PC-3 (cell line): ENCODE measurements at regions not wholly inside any gene's neighbourhood (a gene's known extent, or its start where the extent isn't known, plus 50 kb on each side); places are given as distances from the start of the nearest gene placed in this dataset.

Experiments
- ATAC-seq: fragments of 200-7000 bp; cut with Tn5 transposase; 2 replicates; pipeline ENCODE4 v1.9.1; 2020; ENCODE audit warnings: mild to moderate bottlenecking, moderate library complexity
- BruUV-seq: library from RNA; stranded (reverse); fragments of 400-500 nt; replicated peaks from 2 replicates; lab custom pipeline; 2021; lab: Mats Ljungman, UMichigan
- CTCF ChIA-PET: fragments of 300-600 bp; sonication (Branson Sonifier 250); formaldehyde crosslinking; loops from one replicate; lab custom pipeline; 2022; ENCODE audit warnings: antibody characterized with exemption; lab: Charles Lee
- POLR2A ChIA-PET: fragments of 300-600 bp; sonication (Branson Sonifier 250); formaldehyde crosslinking; loops from one replicate; lab custom pipeline; 2022; ENCODE audit warnings: antibody characterized with exemption; ENCODE audit not compliant: unreplicated experiment; lab: Charles Lee
- DNase-seq: peaks from one replicate; pipeline ENCODE4 v3.0.0-alpha.2; 2015
- H2AFZ ChIP-seq: fragments of 300-600 bp; sonication (generic); 2 replicates; pipeline ENCODE4 v1.6.0; 2016; ENCODE audit warnings: antibody characterized with exemption, low read length
- H3F3A ChIP-seq: fragments of 300-600 bp; sonication (generic); one replicate; pipeline ENCODE4 v1.6.0; 2017; ENCODE audit warnings: antibody characterized with exemption, low read length, control low read depth, mild to moderate bottlenecking; ENCODE audit not compliant: unreplicated experiment
- H3K27ac ChIP-seq: fragments of 300-600 bp; sonication (generic); 2 replicates; pipeline ENCODE4 v1.5.1; 2016; ENCODE audit warnings: mild to moderate bottlenecking, low read length
- H3K27me3 ChIP-seq: fragments of 300-600 bp; sonication (generic); 2 replicates; pipeline ENCODE4 v1.6.1; 2016; ENCODE audit warnings: low read length, mixed read lengths
- H3K36me3 ChIP-seq: fragments of 300-600 bp; sonication (generic); 2 replicates; pipeline ENCODE4 v1.6.1; 2016; ENCODE audit warnings: low read depth, mixed run types, low read length, mixed read lengths
- H3K4me1 ChIP-seq: fragments of 300-600 bp; sonication (generic); 2 replicates; pipeline ENCODE4 v1.5.1; 2016; ENCODE audit warnings: low read length; ENCODE audit not compliant: insufficient read depth
- H3K4me2 ChIP-seq: fragments of 300-600 bp; sonication (generic); 2 replicates; pipeline ENCODE4 v1.6.0; 2016; ENCODE audit warnings: low read length
- H3K4me3 ChIP-seq: fragments of 300-600 bp; sonication (generic); 2 replicates; pipeline ENCODE4 v1.5.1; 2016; ENCODE audit warnings: mild to moderate bottlenecking, low read length, mixed read lengths
- H3K79me2 ChIP-seq: fragments of 300-600 bp; sonication (generic); 2 replicates; pipeline ENCODE4 v1.6.1; 2017; ENCODE audit warnings: low read length, mixed read lengths
- H3K9ac ChIP-seq: fragments of 300-600 bp; sonication (generic); 2 replicates; pipeline ENCODE4 v1.6.0; 2016; ENCODE audit warnings: mild to moderate bottlenecking, low read length
- H3K9me2 ChIP-seq: fragments of 300-600 bp; sonication (generic); replicated peaks from 2 replicates; pipeline ENCODE4 v1.6.1; 2016; ENCODE audit warnings: mixed run types, low read length, mixed read lengths
- H3K9me3 ChIP-seq: fragments of 300-600 bp; sonication (generic); 2 replicates; pipeline ENCODE4 v1.6.1; 2016; ENCODE audit warnings: low read length, mixed read lengths
- H4K20me1 ChIP-seq: fragments of 300-600 bp; sonication (generic); 2 replicates; pipeline ENCODE4 v1.6.1; 2016; ENCODE audit warnings: low read length, mixed read lengths
- EZH2 ChIP-seq: fragments of 300-600 bp; sonication (generic); IDR thresholded peaks from one replicate; pipeline ENCODE4 v1.6.1; 2017; ENCODE audit warnings: antibody characterized with exemption, mild to moderate bottlenecking, low read length; ENCODE audit not compliant: unreplicated experiment
- EZH2phosphoT487 ChIP-seq: fragments of 300-600 bp; sonication (generic); IDR thresholded peaks from 2 replicates; pipeline ENCODE4 v1.6.1; 2018; ENCODE audit warnings: mild to moderate bottlenecking, antibody characterized with exemption, low read length, borderline replicate concordance
- intact Hi-C: fragments of 100-400 bp; cut with micrococcal nuclease; formaldehyde crosslinking; loops from 2 replicates; pipeline ENCODE4 v1.9.0; 2023
- TF ChIP-seq, protein P1 (sequence below): fragments of 300-600 bp; sonication (generic); conservative IDR thresholded peaks from 2 replicates; pipeline ENCODE4 v1.5.1; 2017; ENCODE audit warnings: antibody characterized with exemption, low read depth, mild to moderate bottlenecking, low read length

DNA sequence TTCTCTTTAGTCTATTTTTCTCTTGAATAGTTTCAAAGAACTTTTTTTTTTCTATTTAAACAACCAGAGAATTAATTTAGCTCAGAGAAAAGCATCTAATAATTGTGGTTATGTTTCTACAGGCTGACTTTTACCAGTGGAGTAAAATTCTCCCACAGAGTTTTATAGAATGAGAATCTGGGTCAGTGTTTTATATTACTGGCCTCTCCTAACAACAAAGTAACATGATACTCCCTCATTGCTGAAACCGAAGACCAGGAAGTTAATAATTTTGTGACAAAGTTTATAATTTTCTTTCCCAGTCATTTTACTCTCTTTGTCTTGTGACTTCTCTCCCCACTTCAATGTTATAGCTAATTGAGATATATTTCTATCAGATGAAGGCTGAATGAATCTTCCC lies 946.9 kb downstream of the EPHA3 start:
- 0 out of 2 replicates have a peak, but pooled peaks cover 3% of the 10 kb centered on the region for H3K27me3 ChIP-seq
- POLR2A ChIA-PET = no interaction called here
- H3K9ac ChIP-seq = no peak overlapping the region
- no peak overlapping the region for H2AFZ ChIP-seq
- no peak overlapping the region for H3K27ac ChIP-seq
- H3K36me3 ChIP-seq = no peaks in the 10 kb centered on the region
- no peaks in the 10 kb centered on the region for H3K4me1 ChIP-seq
- BruUV-seq = no TSS peak
- no peak overlapping the region for H3K4me2 ChIP-seq
- intact Hi-C loops = no loop called here
- H3K9me3 ChIP-seq = no peaks in the 10 kb centered on the region
- no peaks in the 10 kb centered on the region for H4K20me1 ChIP-seq
- TF ChIP-seq EZH2phosphoT487 = no peak
- TF ChIP-seq, protein P1, sequence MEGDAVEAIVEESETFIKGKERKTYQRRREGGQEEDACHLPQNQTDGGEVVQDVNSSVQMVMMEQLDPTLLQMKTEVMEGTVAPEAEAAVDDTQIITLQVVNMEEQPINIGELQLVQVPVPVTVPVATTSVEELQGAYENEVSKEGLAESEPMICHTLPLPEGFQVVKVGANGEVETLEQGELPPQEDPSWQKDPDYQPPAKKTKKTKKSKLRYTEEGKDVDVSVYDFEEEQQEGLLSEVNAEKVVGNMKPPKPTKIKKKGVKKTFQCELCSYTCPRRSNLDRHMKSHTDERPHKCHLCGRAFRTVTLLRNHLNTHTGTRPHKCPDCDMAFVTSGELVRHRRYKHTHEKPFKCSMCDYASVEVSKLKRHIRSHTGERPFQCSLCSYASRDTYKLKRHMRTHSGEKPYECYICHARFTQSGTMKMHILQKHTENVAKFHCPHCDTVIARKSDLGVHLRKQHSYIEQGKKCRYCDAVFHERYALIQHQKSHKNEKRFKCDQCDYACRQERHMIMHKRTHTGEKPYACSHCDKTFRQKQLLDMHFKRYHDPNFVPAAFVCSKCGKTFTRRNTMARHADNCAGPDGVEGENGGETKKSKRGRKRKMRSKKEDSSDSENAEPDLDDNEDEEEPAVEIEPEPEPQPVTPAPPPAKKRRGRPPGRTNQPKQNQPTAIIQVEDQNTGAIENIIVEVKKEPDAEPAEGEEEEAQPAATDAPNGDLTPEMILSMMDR = no peak
- no peak for TF ChIP-seq EZH2
- H3K79me2 ChIP-seq = no peaks in the 10 kb centered on the region
- H3F3A ChIP-seq = no peaks in the 10 kb centered on the region
- no peak for DNase-seq
- no peak for ATAC-seq
- H3K4me3 ChIP-seq = no peak overlapping the region
- CTCF ChIA-PET = no interaction called here
- no peaks in the 10 kb centered on the region for H3K9me2 ChIP-seq

DNA sequence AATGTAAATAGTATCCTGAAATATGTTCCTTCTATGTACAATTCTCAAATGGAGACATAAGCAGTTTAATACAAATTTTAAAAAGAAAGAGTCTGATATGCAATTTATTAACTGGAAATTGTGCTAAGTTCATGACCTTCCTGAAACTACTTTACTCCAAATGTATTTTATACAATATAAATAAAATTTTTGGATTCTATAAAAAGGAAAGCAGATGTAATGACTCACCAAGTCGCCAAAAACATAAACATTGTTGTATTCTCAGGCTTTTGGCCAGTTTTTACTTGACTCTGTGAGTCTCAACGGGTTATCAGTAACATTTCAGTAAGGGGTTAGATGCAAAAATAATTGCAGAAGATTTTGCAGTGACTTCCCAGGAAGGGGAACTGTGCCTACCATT lies 948.2 kb downstream of the EPHA3 start:
- intact Hi-C loops = no loop called here
- H3K9ac ChIP-seq = no peak overlapping the region
- CTCF ChIA-PET = no interaction called here

More for the DNA sequence above, 948.2 kb downstream of the EPHA3 start:
- ATAC-seq (no peak), DNase-seq (no peak)
- Histone ChIP-seq H3K36me3 (no peaks in the 10 kb centered on the region), H3F3A (no peaks in the 10 kb centered on the region), H3K4me3 (no peak overlapping the region), H3K4me1 (no peaks in the 10 kb centered on the region), H3K9me2 (no peaks in the 10 kb centered on the region), H2AFZ (no peak overlapping the region), H3K27ac (no peak overlapping the region), H4K20me1 (no peaks in the 10 kb centered on the region), H3K27me3 (0 out of 2 replicates have a peak, but pooled peaks cover 3% of the 10 kb centered on the region), H3K4me2 (no peak overlapping the region), H3K9me3 (no peaks in the 10 kb centered on the region), H3K79me2 (no peaks in the 10 kb centered on the region)
- POLR2A ChIA-PET = no interaction called here
- TF ChIP-seq, protein P1 = no peak
- no peak for TF ChIP-seq EZH2
- no peak for TF ChIP-seq EZH2phosphoT487
- BruUV-seq = no TSS peak
